GM12872 (cell line): ENCODE measurements at regions not wholly inside any gene's neighbourhood (a gene's known extent, or its start where the extent isn't known, plus 50 kb on each side); places are given as distances from the start of the nearest gene placed in this dataset.

Source experiments
- CTCF ChIP-seq: IDR thresholded peaks from 3 replicates; pipeline ENCODE4 v1.5.1; 2011; ENCODE audit warnings: low read depth, mild to moderate bottlenecking, low read length, moderate library complexity; ENCODE audit not compliant: insufficient read depth

- TF ChIP-seq CTCF, result no peak
Observed at GRCh38 chr4:116486401-116486800, 599.0 kb downstream of the TRAM1L1 start.

GRCh38 chr4:116480546-116480945, 604.8 kb downstream of the TRAM1L1 start:
- TF ChIP-seq CTCF, result no peak

- no peak for TF ChIP-seq CTCF
Observed at GRCh38 chr4:116478343-116478742, 607.0 kb downstream of the TRAM1L1 start.

- TF ChIP-seq CTCF, result no peak
Observed at GRCh38 chr4:116469582-116469981, 615.8 kb downstream of the TRAM1L1 start.

- no peak for TF ChIP-seq CTCF
Observed at GRCh38 chr4:116453127-116453526, 632.2 kb downstream of the TRAM1L1 start.

- TF ChIP-seq CTCF, result no peak
Observed at GRCh38 chr4:116449764-116450163, 635.6 kb downstream of the TRAM1L1 start.

GRCh38 chr4:116444117-116444516, 641.3 kb downstream of the TRAM1L1 start:
- TF ChIP-seq CTCF, result no peak
